GM12878 (cell line): ENCODE measurements at regions not wholly inside any gene's neighbourhood (a gene's known extent, or its start where the extent isn't known, plus 50 kb on each side); places are given as distances from the start of the nearest gene placed in this dataset.
A peak's percentile ranks its signal among the peaks of the same experiment; 100 is the strongest.

ENCODE experiments used
- ATAC-seq: fragments of 200-7000 bp; cut with Tn5 transposase; 3 replicates; pipeline ENCODE4 v1.9.1; 2020; ENCODE audit warnings: mild to moderate bottlenecking, moderate library complexity
- BruUV-seq: library from RNA; stranded (reverse); fragments of 400-500 nt; replicated peaks from 2 replicates; lab custom pipeline; 2021; lab: Mats Ljungman, UMichigan
- CTCF ChIA-PET: fragments of 300-600 bp; sonication (Branson Sonifier 250); formaldehyde crosslinking; extraction: SDS; loops from one replicate; lab custom pipeline; 2021; ENCODE audit warnings: inconsistent platforms; lab: Yijun Ruan, JAX
- POLR2A ChIA-PET: fragments of 350-600 bp; formaldehyde crosslinking; extraction: SDS; loops from one replicate; lab custom pipeline; 2021; ENCODE audit warnings: inconsistent platforms; lab: Charles Lee
- RAD21 ChIA-PET: fragments of 300-600 bp; sonication (Branson Sonifier 250); formaldehyde crosslinking; loops from one replicate; lab custom pipeline; 2023; ENCODE audit warnings: antibody characterized with exemption; ENCODE audit not compliant: unreplicated experiment; lab: Charles Lee
- SMC1A ChIA-PET: fragments of 300-600 bp; sonication (Branson Sonifier 250); formaldehyde crosslinking; loops from one replicate; lab custom pipeline; 2023; ENCODE audit not compliant: unreplicated experiment, uncharacterized antibody; lab: Charles Lee
- DNase-seq: peaks from one replicate; pipeline ENCODE4 v3.0.0-alpha.2; 2011; ENCODE audit warnings: low read depth, low spot score
- FAIRE-seq: peaks from 3 replicates; lab custom pipeline; 2011; peaks lifted over from hg19 to GRCh38; lab: Jason Lieb, UNC
- H2AFZ ChIP-seq: 2 replicates; pipeline ENCODE4 v1.6.0; 2011; ENCODE audit warnings: low read depth, low read length, control low read depth; ENCODE audit not compliant: control insufficient read depth
- H3K27ac ChIP-seq: 2 replicates; pipeline ENCODE4 v1.5.1; 2011; ENCODE audit warnings: control low read depth; ENCODE audit not compliant: control insufficient read depth, insufficient read depth
- H3K27me3 ChIP-seq, 2 experiments: replicated peaks in 1 of 2; 2 replicates each; pipeline versions ENCODE4 v1.6.0 to v1.6.1; 2011; ENCODE audit warnings: low read length in 1 of 2; ENCODE audit not compliant: control insufficient read depth in 2 of 2, insufficient read depth in 2 of 2
- H3K36me3 ChIP-seq, 2 experiments: 2 replicates each; pipeline ENCODE4 v1.5.1; 2011; ENCODE audit warnings: low read length in 1 of 2; ENCODE audit not compliant: control insufficient read depth in 2 of 2, insufficient read depth in 2 of 2
- H3K4me1 ChIP-seq: 2 replicates; pipeline ENCODE4 v1.6.1; 2011; ENCODE audit warnings: mild to moderate bottlenecking, low read length, moderate library complexity, mixed read lengths; ENCODE audit not compliant: control insufficient read depth, insufficient read depth
- H3K4me2 ChIP-seq: 2 replicates; pipeline ENCODE4 v1.6.0; 2011; ENCODE audit warnings: control low read depth; ENCODE audit not compliant: control insufficient read depth, insufficient read depth
- H3K4me3 ChIP-seq: fragments of 200-600 bp; sonication (generic); 2 replicates; pipeline ENCODE4 v1.5.1; 2016
- H3K79me2 ChIP-seq: 2 replicates; pipeline ENCODE4 v1.6.0; 2011; ENCODE audit warnings: low read length; ENCODE audit not compliant: control insufficient read depth, insufficient read depth
- H3K9ac ChIP-seq: 2 replicates; pipeline ENCODE4 v1.8.0; 2011; ENCODE audit warnings: low read length, control low read depth, mixed read lengths; ENCODE audit not compliant: control insufficient read depth, insufficient read depth
- H3K9me3 ChIP-seq: replicated peaks from 3 replicates; pipeline ENCODE4 v1.5.1; 2011; ENCODE audit warnings: mild to moderate bottlenecking, low read length; ENCODE audit not compliant: control insufficient read depth, insufficient read depth
- H4K20me1 ChIP-seq: 2 replicates; pipeline ENCODE4 v1.6.0; 2011; ENCODE audit not compliant: control insufficient read depth, insufficient read depth
- BCL3 ChIP-seq: IDR thresholded peaks from 2 replicates; pipeline ENCODE4 v1.6.1; 2011; ENCODE audit warnings: borderline replicate concordance, low read depth, mild to moderate bottlenecking, moderate library complexity, low read length; ENCODE audit not compliant: insufficient read depth, poor library complexity, severe bottlenecking
- CUX1 ChIP-seq: IDR thresholded peaks from 2 replicates; pipeline ENCODE4 v1.6.1; 2012; ENCODE audit warnings: improper control_type of control experiment, low read depth, low read length; ENCODE audit not compliant: insufficient replicate concordance
- EGR1 ChIP-seq, 2 experiments: IDR thresholded peaks; 1 replicate in 1 of 2; 2 replicates in 1 of 2; pipeline ENCODE4 v1.6.1; 2011 to 2012; ENCODE audit warnings: low read depth in 2 of 2, low read length in 2 of 2, borderline replicate concordance in 1 of 2, mild to moderate bottlenecking in 1 of 2, moderate library complexity in 1 of 2
- ESRRA ChIP-seq: IDR thresholded peaks from 2 replicates; pipeline ENCODE4 v1.6.1; 2012; ENCODE audit warnings: mild to moderate bottlenecking, low read length, improper control_type of control experiment
- JUND ChIP-seq: IDR thresholded peaks from 2 replicates; pipeline ENCODE4 v1.6.1; 2012; ENCODE audit warnings: low read depth, mild to moderate bottlenecking, low read length, improper control_type of control experiment, moderate library complexity
- POLR2AphosphoS5 ChIP-seq: IDR thresholded peaks from 2 replicates; pipeline ENCODE4 v1.6.1; 2011; ENCODE audit warnings: mild to moderate bottlenecking, low read length, inconsistent platforms
- SKIL ChIP-seq: fragments of 450-650 bp; IDR thresholded peaks from 2 replicates; pipeline ENCODE4 v1.6.1; 2017; ENCODE audit warnings: mild to moderate bottlenecking, low read depth, inconsistent platforms; ENCODE audit not compliant: poor library complexity, severe bottlenecking
- TCF12 ChIP-seq: IDR thresholded peaks from 2 replicates; pipeline ENCODE4 v1.6.1; 2011; ENCODE audit warnings: low read depth, mild to moderate bottlenecking, low read length
- ZNF24 ChIP-seq: fragments of 450-650 bp; IDR thresholded peaks from 2 replicates; pipeline ENCODE4 v1.6.1; 2017; ENCODE audit warnings: antibody characterized with exemption, mild to moderate bottlenecking
- WGBS: methylation state at CpG from one replicate; pipeline ENCODE4 v1.1.6; 2016; ENCODE audit warnings: low lambda C conversion rate; ENCODE audit not compliant: insufficient replicate concordance, insufficient coverage; ENCODE audit errors: missing lambda C conversion rate; 5-methylcytosine and 5-hydroxymethylcytosine counted together
- in situ Hi-C: fragments of 300-500 bp; cut with MboI; formaldehyde crosslinking; loops from 9 replicates; pipeline ENCODE4 v1.14.3; 2018; ENCODE audit warnings: mixed read lengths
- intact Hi-C: fragments of 100-400 bp; cut with micrococcal nuclease; formaldehyde crosslinking; loops from one replicate; pipeline ENCODE4 v1.14.2; 2022; ENCODE audit not compliant: unreplicated experiment

GRCh38 chr22:49112176-49112575 is 715.5 kb downstream of the BRD1 start:
- H3K27ac ChIP-seq, result no peak overlapping the region
- no peaks in the 10 kb centered on the region for H3K79me2 ChIP-seq
- H3K36me3 ChIP-seq, result no peaks in the 10 kb centered on the region
- intact Hi-C loops, result no loop called here
- DNase-seq (no peak), FAIRE-seq (no peak), ATAC-seq (no peak)
- H3K27me3 ChIP-seq, result no peaks in the 10 kb centered on the region
- in situ Hi-C loops, result no loop called here
- H3K9ac ChIP-seq, result no peak overlapping the region
- no peaks in the 10 kb centered on the region for H3K4me1 ChIP-seq
- peak; percentile 52 for TF ChIP-seq BCL3
- no peak for TF ChIP-seq JUND
- ChIA-PET RAD21 (no interaction called here), POLR2A (no interaction called here), SMC1A (no interaction called here), CTCF (no interaction called here)
- BruUV-seq, result no TSS peak
- H3K4me2 ChIP-seq, result no peak overlapping the region
- no peak overlapping the region for H3K4me3 ChIP-seq
- H3K9me3 ChIP-seq, result no peaks in the 10 kb centered on the region; the same call in 2 of the 3 replicates
- no peaks in the 10 kb centered on the region for H4K20me1 ChIP-seq
- WGBS, result 60% methylated on average over 15 of the region's 15 CpGs
- H2AFZ ChIP-seq, result no peak overlapping the region

GRCh38 chr22:49111085-49111484 is 716.6 kb downstream of the BRD1 start:
- H2AFZ ChIP-seq, result no peak overlapping the region
- POLR2A ChIA-PET, result no interaction called here
- no peak overlapping the region for H3K9ac ChIP-seq
- FAIRE-seq, result no peak
- no peaks in the 10 kb centered on the region; the same call in 2 of the 3 replicates for H3K9me3 ChIP-seq
- RAD21 ChIA-PET, result no interaction called here
- DNase-seq, result no peak
- BruUV-seq, result no TSS peak
- SMC1A ChIA-PET, result no interaction called here
- no peaks in the 10 kb centered on the region for H4K20me1 ChIP-seq
- ATAC-seq, result no peak
- WGBS, result 42% methylated on average over 15 of the region's 15 CpGs
- no peaks in the 10 kb centered on the region for H3K79me2 ChIP-seq
- no peak overlapping the region for H3K4me3 ChIP-seq
- H3K36me3 ChIP-seq, result no peaks in the 10 kb centered on the region
- no peaks in the 10 kb centered on the region for H3K4me1 ChIP-seq
- H3K4me2 ChIP-seq, result no peak overlapping the region
- intact Hi-C loops (no loop called here), in situ Hi-C loops (no loop called here)
- CTCF ChIA-PET, result no interaction called here
- no peaks in the 10 kb centered on the region for H3K27me3 ChIP-seq
- no peak overlapping the region for H3K27ac ChIP-seq
- TF ChIP-seq POLR2AphosphoS5 (no peak), TCF12 (no peak), CUX1 (no peak), ZNF24 (no peak), EGR1 (IDR thresholded peaks at IDR 0.05; ENCODE audit: borderline replicate concordance in 1 of 2, low read depth in 2 of 2, low read length in 2 of 2) (no peak), SKIL (no peak), ESRRA (no peak)
